A549 (cell line): ENCODE measurements at regions not wholly inside any gene's neighbourhood (a gene's known extent, or its start where the extent isn't known, plus 50 kb on each side); places are given as distances from the start of the nearest gene placed in this dataset.

Source experiments
- CTCF ChIP-seq: fragments of >200 bp; sonication (Bioruptor Twin); formaldehyde crosslinking; IDR thresholded peaks from 3 replicates; pipeline ENCODE4 v1.5.1; 2016
- EHMT2 ChIP-seq: fragments of 200-600 bp; sonication (generic); IDR thresholded peaks from 2 replicates; pipeline ENCODE4 v1.6.1; 2016; ENCODE audit warnings: antibody characterized with exemption, low read depth, mild to moderate bottlenecking, moderate library complexity
- ELK1 ChIP-seq: fragments of 150-350 bp; IDR thresholded peaks from 2 replicates; pipeline ENCODE4 v1.6.1; 2014; ENCODE audit warnings: low read depth, mild to moderate bottlenecking, low read length
- EP300 ChIP-seq, 2 experiments: fragments of >200 bp; sonication (Bioruptor Twin); formaldehyde crosslinking; IDR thresholded peaks; 2 replicates in 1 of 2; 3 replicates in 1 of 2; pipeline ENCODE4 v1.6.1; 2016 to 2017
- FOSL2 ChIP-seq, 2 experiments: fragments of 450-650 bp in 1 of 2; fragments of >200 bp in 1 of 2; sonication (Bioruptor Twin) in 1 of 2; formaldehyde crosslinking; IDR thresholded peaks; 2 replicates each; pipeline versions ENCODE4 v1.5.0 to v1.6.1; 2016 to 2020; ENCODE audit warnings: mild to moderate bottlenecking in 1 of 2, moderate library complexity in 1 of 2
- KDM1A ChIP-seq: fragments of 200-600 bp; sonication (generic); IDR thresholded peaks from 2 replicates; pipeline ENCODE4 v1.6.1; 2016; ENCODE audit warnings: low read depth, mild to moderate bottlenecking
- MAX ChIP-seq: IDR thresholded peaks from 2 replicates; pipeline ENCODE4 v1.6.1; 2012
- MAZ ChIP-seq: fragments of 150-350 bp; IDR thresholded peaks from 2 replicates; pipeline ENCODE4 v1.6.1; 2014; ENCODE audit warnings: antibody characterized with exemption, low read depth, low read length, borderline replicate concordance
- POLR2A ChIP-seq: IDR thresholded peaks from 2 replicates; pipeline ENCODE4 v1.6.1; 2012; ENCODE audit warnings: mild to moderate bottlenecking, low read length
- RFX5 ChIP-seq: fragments of 450-650 bp; IDR thresholded peaks from 2 replicates; pipeline ENCODE4 v1.7.1; 2014; ENCODE audit warnings: antibody characterized with exemption, mild to moderate bottlenecking, moderate library complexity
- SMC3 ChIP-seq: fragments of >200 bp; sonication (Bioruptor Twin); formaldehyde crosslinking; IDR thresholded peaks from 3 replicates; pipeline ENCODE4 v1.6.1; 2018; ENCODE audit warnings: inconsistent platforms

GRCh38 chr13:107117327-107118012 is 549.5 kb upstream of the ARGLU1 start:
- TF ChIP-seq POLR2A (no peak), CTCF (no peak), KDM1A (no peak), EP300 (IDR thresholded peaks at IDR 0.05) (no peak), MAX (no peak), RFX5 (no peak), MAZ (no peak), FOSL2 (IDR thresholded peaks at IDR 0.05) (no peak), FOSL2 (CRISPR knock-in tag; IDR thresholded peaks at IDR 0.05) (no peak), ELK1 (no peak), EHMT2 (no peak), SMC3 (no peak)
